ENCODE measurements at regions not wholly inside any gene's neighbourhood (a gene's known extent, or its start where the extent isn't known, plus 50 kb on each side); places are given as distances from the start of the nearest gene placed in this dataset.

GRCh38 chr2:134783912-134784311 lies 54.5 kb upstream of the ACMSD start:
- no peaks in the 10 kb centered on the region for H3K27me3 ChIP-seq (replicated peaks in 1 of 2; ENCODE audit: control insufficient read depth in 2 of 2, extremely low read depth in 1 of 2, insufficient read depth in 2 of 2, low read length in 1 of 2)
- ChIA-PET CTCF (interaction anchor here in 1 of 2 donors (0.6 kb wide), 1 partner anchor 19 kb away, joined by 6 read pairs; no protein-coding TSS in a partner anchor), POLR2A (interaction anchor here in 1 of 2 donors (0.6 kb wide), 1 partner anchor 642 kb away, joined by 3 read pairs; no protein-coding TSS in a partner anchor)
- Mint-ChIP-seq H3K27ac (no peak overlapping the region), H3K4me1 (peaks cover 6 to 12% (median 7%) of the 10 kb centered on the region in 3 donors), H3K36me3 (no peaks in the 10 kb centered on the region), H3K9me3 (no peaks in the 10 kb centered on the region), H3K27me3 (peaks cover 3 to 4% of the 10 kb centered on the region in 2 donors), H3K4me3 (no peak overlapping the region)
- H3K4me1 ChIP-seq (ENCODE audit: control insufficient read depth in 1 of 2, extremely low read depth in 1 of 2, insufficient read depth in 2 of 2, low read length in 2 of 2) = peaks cover 0 to 5% of the 10 kb centered on the region in 2 experiments
- no peak overlapping the region for H3K27ac ChIP-seq (ENCODE audit: low read length)
- no peaks in the 10 kb centered on the region for H3K9me3 ChIP-seq
- no peak for DNase-seq
- WGBS (ENCODE audit: insufficient coverage) = no CpG with 5 or more reads among the region's 2 CpGs
- H3K36me3 ChIP-seq (ENCODE audit: control insufficient read depth in 2 of 2, extremely low read depth in 1 of 2, insufficient read depth in 1 of 2, low read length in 1 of 2) = no peaks in the 10 kb centered on the region
- no peak for ATAC-seq (replicated peaks in 1 of 4)
- H3K4me3 ChIP-seq (ENCODE audit: control insufficient read depth in 1 of 2, extremely low read depth in 1 of 2, low read length in 1 of 2) = no peak overlapping the region

DNA sequence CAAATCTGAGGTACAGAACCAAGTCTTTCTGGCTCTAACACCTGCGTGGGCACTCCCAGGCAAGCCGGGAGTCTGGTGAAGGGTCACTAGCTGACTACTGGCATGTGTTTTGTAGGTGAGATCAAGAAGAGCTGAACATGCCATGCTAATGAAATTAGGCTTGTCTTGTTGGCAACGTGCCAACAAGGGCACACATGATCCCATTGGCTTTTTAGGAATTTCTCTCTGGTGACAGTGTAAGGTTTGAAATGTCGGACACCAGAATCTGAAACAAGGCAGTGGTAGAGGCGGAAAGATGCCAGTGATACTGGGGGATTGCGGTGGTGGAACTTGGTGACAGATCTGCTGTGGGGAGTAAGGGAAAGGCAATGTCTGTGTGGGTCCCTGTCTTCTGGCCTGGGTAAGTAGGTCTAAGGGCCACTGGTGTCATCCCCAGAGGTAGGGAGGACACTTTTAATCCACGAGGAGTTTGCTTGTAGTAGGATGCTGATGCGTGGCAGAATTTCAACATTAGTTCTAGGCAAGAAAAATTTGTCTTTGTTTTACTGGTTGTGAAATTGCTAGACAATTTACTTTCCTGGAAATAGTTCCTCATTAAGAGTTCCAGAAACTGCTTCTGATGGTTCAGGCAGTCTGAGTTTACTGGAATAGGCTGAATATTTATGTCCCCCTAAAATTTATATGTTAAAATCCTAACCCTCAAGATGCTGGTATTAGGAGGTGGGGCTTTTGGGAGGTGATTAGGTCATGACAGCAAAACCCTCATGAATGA lies 52.6 kb upstream of the ACMSD start:
- Mint-ChIP-seq H3K9me3 (no peaks in the 10 kb centered on the region), H3K36me3 (no peaks in the 10 kb centered on the region), H3K4me3 (no peak overlapping the region), H3K27me3 (peaks cover 8% of the 10 kb centered on the region in 2 donors), H3K4me1 (peaks cover 5 to 7% (median 7%) of the 10 kb centered on the region in 3 donors), H3K27ac (no peak overlapping the region)
- WGBS (ENCODE audit: insufficient coverage) = 74% methylated on average over 8 of the region's 8 CpGs
- H3K27me3 ChIP-seq (replicated peaks in 1 of 2; ENCODE audit: control insufficient read depth in 2 of 2, extremely low read depth in 1 of 2, insufficient read depth in 2 of 2, low read length in 1 of 2) = no peaks in the 10 kb centered on the region
- CTCF ChIA-PET = interaction anchor here (0.5 to 0.6 kb wide), 2 partner anchors 29 to 32 kb away, joined by 3 to 7 read pairs; no protein-coding TSS in a partner anchor
- H3K27ac ChIP-seq (ENCODE audit: low read length) = no peak overlapping the region
- no peak overlapping the region for H3K4me3 ChIP-seq (ENCODE audit: control insufficient read depth in 1 of 2, extremely low read depth in 1 of 2, low read length in 1 of 2)
- ATAC-seq (replicated peaks in 1 of 4) (no peak), DNase-seq (no peak)
- H3K4me1 ChIP-seq (ENCODE audit: control insufficient read depth in 1 of 2, extremely low read depth in 1 of 2, insufficient read depth in 2 of 2, low read length in 2 of 2) = peaks cover 0 to 5% of the 10 kb centered on the region in 2 experiments
- POLR2A ChIA-PET = no interaction called here
- H3K36me3 ChIP-seq (ENCODE audit: control insufficient read depth in 2 of 2, extremely low read depth in 1 of 2, insufficient read depth in 1 of 2, low read length in 1 of 2) = no peaks in the 10 kb centered on the region
- no peaks in the 10 kb centered on the region for H3K9me3 ChIP-seq

GRCh38 chr2:134788417-134788816 lies 50.0 kb upstream of the ACMSD start:
- peaks cover 8 to 12% of the 10 kb centered on the region in 2 donors for H3K27me3 Mint-ChIP-seq
- no peaks in the 10 kb centered on the region for H3K9me3 Mint-ChIP-seq
- H3K36me3 ChIP-seq (ENCODE audit: control insufficient read depth in 2 of 2, extremely low read depth in 1 of 2, insufficient read depth in 1 of 2, low read length in 1 of 2) = no peaks in the 10 kb centered on the region
- DNase-seq (no peak), ATAC-seq (replicated peaks in 1 of 4) (no peak)
- 75% methylated on average over 1 of the region's 2 CpGs for WGBS (ENCODE audit: insufficient coverage)
- no peaks in the 10 kb centered on the region for H3K27me3 ChIP-seq (replicated peaks in 1 of 2; ENCODE audit: control insufficient read depth in 2 of 2, extremely low read depth in 1 of 2, insufficient read depth in 2 of 2, low read length in 1 of 2)
- H3K4me1 Mint-ChIP-seq = no peaks in the 10 kb centered on the region
- no peak overlapping the region for H3K27ac ChIP-seq (ENCODE audit: low read length)
- H3K36me3 Mint-ChIP-seq = no peaks in the 10 kb centered on the region
- H3K4me1 ChIP-seq (ENCODE audit: control insufficient read depth in 1 of 2, extremely low read depth in 1 of 2, insufficient read depth in 2 of 2, low read length in 2 of 2) = no peaks in the 10 kb centered on the region
- CTCF ChIA-PET = no interaction called here
- H3K4me3 ChIP-seq (ENCODE audit: control insufficient read depth in 1 of 2, extremely low read depth in 1 of 2, low read length in 1 of 2) = no peak overlapping the region
- no peaks in the 10 kb centered on the region for H3K9me3 ChIP-seq
- POLR2A ChIA-PET = no interaction called here
- no peak overlapping the region for H3K27ac Mint-ChIP-seq
- H3K4me3 Mint-ChIP-seq = no peak overlapping the region

All from T-cell (primary cell).